OCI-M1 (cell line): ENCODE measurements at regions not wholly inside any gene's neighbourhood (a gene's known extent, or its start where the extent isn't known, plus 50 kb on each side); places are given as distances from the start of the nearest gene placed in this dataset.
"Not testable (repeated sequence)": the region's sequence is repeated elsewhere in the genome, so short reads cannot be mapped to it uniquely, and the experiment has no call there.

Experiments used
- DNase-seq: peaks from one replicate; lab custom pipeline; 2025; lab: John Stamatoyannopoulos, UW

- DNase-seq = no peak
Observed at GRCh38 chr1:47594627-47595026, 156.8 kb downstream of the FOXD2 start.

GRCh38 chr1:47596328-47596727 is 158.5 kb downstream of the FOXD2 start:
- DNase-seq = no peak

DNA sequence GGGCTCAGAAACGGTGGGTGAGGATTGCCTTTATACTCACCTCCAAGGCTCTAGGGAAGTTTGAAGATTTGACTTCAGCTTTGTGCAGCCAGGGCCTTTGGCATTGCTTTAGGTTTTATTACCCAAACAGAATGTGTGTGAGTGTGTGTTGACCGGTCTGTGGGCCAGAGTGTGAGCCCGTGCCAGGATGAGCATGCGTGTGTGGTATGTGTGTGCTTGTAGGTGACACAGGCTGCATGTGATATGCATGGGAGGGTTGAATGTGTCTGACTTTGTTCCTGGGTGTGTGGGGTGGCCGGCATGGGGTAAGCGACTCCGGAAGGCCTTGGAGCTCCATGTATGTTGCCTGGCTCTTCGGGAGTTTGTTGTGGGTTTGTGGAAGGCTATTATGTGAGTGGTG is 160.5 kb downstream of the FOXD2 start:
- DNase-seq = no peak

- no peak for DNase-seq
Observed at GRCh38 chr1:47599777-47600176, 161.9 kb downstream of the FOXD2 start.

DNA sequence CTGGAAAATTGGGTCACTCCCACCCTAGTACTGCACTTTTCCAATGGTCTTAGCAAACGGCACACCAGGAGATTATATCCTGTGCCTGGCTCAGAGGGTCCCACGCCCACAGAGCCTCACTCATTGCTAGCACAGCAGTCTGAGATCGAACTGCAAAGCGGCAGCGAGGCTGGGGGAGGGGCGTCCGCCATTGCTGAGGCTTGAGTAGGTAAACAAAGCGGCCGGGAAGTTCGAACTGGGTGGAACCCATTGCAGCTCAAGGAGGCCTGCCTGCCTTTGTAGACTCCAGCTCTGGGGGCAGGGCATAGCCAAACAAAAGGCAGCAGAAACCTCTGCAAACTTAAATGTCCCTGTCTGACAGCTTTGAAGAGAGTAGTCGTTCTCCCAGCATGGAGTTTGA is 164.6 kb downstream of the FOXD2 start:
- not testable (repeated sequence) for DNase-seq

DNA sequence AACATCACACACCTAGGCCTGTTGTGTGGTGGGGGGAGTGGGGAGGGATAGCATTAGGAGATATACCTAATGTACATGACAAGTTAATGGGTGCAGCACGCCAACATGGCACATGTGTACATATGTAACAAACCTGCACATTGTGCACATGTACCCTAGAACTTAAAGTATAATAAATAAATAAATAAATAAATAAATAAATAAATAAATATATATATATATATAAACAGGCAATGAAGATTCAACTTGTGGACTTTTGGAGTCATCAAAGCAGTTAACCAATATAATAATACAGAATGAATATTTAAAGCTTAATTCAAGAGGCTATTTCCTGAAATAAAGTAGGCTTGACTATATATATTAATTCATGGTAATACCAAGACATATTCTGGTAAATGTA is 167.0 kb downstream of the FOXD2 start:
- DNase-seq = not testable (repeated sequence)

DNA sequence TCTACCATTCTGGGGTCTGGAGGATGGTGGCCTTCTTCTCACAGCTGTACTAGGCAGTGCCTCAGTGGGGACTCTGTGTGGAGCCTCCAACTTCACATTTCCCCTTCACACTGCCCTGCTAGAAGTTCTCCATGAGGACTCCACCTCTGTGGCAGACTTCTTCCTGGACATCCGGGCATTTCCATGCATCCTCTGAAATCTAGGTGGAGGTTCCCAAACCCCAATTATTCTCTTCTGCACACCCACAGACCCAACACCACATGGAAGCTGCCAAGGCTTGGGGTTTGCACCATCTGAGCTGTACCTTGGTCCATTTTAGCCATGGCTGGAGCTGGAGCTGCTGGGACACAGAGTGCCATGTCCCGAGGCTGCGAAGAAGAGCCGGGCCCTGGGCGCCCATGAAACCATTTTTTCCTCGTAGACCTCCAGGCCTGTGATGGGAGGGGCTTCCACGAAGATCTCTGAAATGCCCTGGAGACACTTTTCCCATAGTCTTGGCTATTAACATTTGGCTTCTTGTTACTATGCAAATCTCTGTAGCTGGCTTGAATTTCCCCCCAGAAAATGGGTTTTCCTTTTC is 170.5 kb downstream of the FOXD2 start:
- DNase-seq = no peak

- DNase-seq = no peak
Observed at GRCh38 chr1:47611992-47612391, 174.1 kb downstream of the FOXD2 start.

GRCh38 chr1:47612819-47613218 is 175.0 kb downstream of the FOXD2 start:
- no peak for DNase-seq

DNA sequence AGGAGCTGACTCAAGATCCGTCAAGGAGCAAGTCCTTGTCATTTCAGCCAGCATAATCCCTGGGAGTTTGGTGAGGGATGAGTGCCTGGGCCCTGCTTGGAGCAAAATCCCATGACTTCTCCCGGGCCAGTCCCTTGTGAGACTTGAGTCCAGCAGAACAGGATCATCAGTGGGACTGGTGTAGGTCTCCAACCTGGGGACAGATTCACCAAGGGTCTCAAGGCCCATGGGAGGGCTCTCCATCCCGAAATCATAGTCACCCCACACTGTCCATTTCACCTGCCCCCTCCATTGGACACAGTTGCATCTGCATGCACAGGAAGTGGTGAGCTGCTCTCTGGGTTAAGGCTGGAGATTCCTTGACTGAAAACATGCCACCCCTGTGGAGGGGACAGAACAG is 178.2 kb downstream of the FOXD2 start:
- DNase-seq = no peak

GRCh38 chr1:47616906-47617305 is 179.1 kb downstream of the FOXD2 start:
- DNase-seq = no peak

DNA sequence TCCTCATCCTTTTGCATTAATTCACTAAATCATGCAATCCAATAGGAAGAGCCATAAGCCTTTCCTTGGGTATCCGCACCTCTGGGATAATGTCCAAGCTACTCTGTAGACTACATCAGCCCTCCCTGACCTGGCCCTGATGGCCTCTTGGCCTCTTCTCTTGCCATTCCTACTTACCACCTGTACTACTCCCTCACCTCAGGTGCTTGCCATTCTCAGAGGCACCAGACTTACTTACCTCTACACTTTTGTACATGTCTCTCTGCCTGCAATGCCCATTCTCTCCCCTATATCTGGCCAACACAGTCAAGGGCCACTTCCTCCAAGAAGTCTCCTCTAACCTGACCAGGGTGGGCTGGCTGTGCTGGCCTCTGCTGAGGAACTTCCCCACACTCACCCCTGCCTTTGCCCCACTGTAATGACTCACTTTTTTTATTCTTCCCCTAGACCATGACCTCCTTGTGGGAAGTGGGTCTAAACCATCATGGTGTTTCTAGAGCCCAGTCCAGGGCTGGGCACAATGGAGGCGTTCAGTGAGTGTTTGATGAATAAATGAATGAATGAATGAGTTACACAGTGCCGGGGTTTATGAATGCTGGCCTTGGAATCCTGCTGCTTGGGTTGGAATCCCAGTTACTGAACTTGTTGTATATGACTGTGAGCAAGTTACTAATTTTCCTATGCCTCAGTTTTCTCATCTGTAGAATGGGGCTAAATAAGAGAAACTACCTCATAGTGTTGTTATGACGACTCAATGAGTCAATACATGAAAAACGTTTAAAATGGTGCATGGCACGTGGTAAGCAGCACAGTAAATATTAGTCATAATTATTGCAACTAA is 179.8 kb downstream of the FOXD2 start:
- no peak for DNase-seq

GRCh38 chr1:47618222-47618720 is 180.4 kb downstream of the FOXD2 start:
- DNase-seq = no peak

DNA sequence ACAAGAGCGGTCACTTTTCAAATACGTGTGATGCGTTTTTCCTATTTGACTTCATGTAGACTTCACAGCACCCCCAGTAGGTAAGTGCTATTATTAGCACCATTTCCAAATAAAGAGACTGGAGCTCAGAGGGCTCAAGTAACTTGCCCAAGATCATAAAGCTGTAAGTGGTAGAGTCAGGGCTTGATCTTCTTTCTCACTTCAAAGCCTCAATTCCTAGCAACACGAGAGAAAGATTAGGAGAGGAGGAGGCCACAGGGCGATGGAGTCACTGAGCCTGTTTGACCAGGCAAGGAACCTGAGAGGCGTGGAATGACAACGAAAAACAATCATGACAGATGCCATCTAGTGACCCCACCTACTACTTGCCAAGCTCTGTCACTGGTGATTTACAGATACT is 181.0 kb downstream of the FOXD2 start:
- no peak for DNase-seq

GRCh38 chr1:47621483-47621882 is 183.6 kb downstream of the FOXD2 start:
- DNase-seq = no peak

- DNase-seq = no peak
Observed at GRCh38 chr1:47621977-47622376, 184.1 kb downstream of the FOXD2 start.

GRCh38 chr1:47622776-47623556 is 185.1 kb downstream of the FOXD2 start:
- no peak for DNase-seq

DNA sequence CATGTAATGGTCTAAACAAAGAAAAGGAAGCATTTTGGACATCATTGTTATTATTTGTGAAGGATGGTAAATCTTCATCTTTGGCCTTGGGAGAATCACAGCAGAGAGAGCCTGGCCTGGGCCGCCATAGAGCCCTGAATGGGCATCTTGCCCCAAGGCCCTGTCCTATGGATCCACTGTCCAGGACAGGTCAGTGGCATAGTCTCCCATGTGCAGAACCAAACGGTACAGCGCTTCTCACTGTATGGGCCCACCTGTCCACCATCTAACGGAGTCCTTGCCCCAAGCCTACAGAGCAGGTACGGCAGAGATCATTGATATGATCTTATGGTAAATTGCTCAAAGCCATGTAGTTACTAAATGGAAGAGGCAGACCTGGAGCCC is 185.7 kb downstream of the FOXD2 start:
- no peak for DNase-seq

DNA sequence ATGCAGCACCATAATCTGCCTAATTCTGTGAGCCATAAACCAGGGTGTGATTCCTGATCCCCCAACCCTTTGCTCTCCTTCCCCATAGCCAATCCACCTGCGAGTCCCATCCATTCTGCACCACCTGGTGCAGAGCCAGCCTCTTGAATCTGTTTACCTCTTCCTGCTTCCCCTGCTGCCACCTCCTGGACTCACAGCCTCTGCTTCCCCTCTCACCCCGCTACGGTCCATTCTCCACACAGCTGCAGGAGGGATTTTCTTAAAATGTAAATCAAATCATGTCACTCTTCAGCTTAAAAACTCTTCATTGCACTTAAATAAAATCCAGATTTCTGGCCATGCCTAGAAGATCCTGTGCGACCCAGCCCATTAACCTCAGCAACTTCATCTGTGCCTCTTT is 186.7 kb downstream of the FOXD2 start:
- no peak for DNase-seq

GRCh38 chr1:47627016-47627415 is 189.2 kb downstream of the FOXD2 start:
- DNase-seq = no peak

GRCh38 chr1:47627471-47628370 is 189.9 kb downstream of the FOXD2 start:
- no peak for DNase-seq

GRCh38 chr1:47629201-47629600 is 191.4 kb downstream of the FOXD2 start:
- DNase-seq = no peak
